Iris pigment epithelial cell (primary cell): ENCODE measurements at regions not wholly inside any gene's neighbourhood (a gene's known extent, or its start where the extent isn't known, plus 50 kb on each side); places are given as distances from the start of the nearest gene placed in this dataset.
A peak's percentile ranks its signal among the peaks of the same experiment; 100 is the strongest.

Experiments used
- DNase-seq: peaks from one replicate; pipeline ENCODE4 v3.0.0-alpha.2; 2011; ENCODE audit warnings: low read depth

DNA sequence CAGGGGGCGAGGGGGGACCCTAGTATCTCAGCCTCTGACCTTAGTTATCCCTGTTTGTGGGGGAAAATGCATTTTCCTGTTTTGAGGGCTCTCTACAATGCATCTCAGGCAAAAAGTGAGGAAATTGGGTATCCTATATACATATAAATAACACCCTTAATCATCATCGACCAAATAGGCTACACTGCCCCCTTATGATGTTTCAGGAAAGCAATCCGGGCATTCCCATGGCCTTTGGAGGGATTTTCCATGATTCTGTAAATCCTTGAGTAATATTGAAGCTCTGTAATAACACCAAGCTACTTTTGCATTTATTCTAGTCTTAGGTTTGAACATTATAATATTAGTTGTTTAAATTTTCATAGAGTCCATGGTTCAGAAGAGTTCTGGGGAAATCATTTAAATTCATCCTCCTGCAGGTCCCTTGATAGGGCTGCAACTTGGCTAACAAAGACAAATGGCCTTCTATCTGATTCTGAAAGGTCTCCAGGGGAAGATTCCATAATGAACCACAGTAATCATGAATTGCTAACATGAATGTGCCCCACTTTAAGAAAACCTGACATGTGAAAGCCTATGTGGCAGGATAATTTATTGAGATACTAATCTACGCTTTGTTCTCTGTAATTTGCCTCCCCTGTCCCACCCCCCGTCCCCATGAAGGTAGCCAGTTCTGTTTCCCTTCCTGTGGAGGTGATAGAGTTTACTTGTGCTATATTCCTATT is 91.5 kb upstream of the SCOC start:
- no peak for DNase-seq

DNA sequence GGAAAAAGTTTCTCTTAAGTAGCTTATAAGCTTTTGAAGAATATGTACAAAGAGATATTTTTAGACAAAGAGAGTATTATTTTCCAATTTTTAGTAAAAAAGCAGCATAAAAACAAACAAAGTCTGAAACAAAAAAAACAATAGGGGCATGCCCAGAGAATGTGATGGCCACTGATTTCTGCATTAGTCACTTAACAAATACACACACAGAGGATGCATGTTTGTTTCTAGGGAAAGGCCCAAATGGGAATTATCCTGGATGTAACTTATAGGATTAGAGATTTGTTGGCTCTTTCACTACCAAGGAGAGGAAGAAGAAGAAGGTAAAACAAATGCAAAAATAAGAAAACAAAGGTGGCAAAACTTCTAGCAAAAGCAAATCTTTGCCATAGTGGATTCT is 95.9 kb upstream of the SCOC start:
- DNase-seq = no peak

DNA sequence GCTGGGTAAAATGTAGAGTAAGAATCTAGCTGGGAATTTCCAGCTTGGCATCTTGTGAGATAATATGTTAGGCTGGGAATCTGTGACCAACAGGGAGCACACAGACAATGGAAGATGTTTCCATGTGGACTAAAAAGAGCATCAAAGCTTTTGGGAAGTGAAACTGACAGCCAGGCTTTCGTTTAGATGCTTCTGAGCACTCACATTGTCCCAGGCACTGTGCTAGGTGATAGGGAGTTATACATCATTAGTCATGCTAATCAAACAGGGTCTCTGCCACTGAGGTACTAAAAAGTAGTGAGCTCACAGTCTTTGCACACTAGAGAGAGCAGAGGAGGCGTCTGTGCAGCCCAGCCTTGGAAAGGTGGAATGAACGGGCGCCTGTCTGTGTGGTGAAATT is 101.9 kb upstream of the SCOC start:
- DNase-seq = no peak

DNA sequence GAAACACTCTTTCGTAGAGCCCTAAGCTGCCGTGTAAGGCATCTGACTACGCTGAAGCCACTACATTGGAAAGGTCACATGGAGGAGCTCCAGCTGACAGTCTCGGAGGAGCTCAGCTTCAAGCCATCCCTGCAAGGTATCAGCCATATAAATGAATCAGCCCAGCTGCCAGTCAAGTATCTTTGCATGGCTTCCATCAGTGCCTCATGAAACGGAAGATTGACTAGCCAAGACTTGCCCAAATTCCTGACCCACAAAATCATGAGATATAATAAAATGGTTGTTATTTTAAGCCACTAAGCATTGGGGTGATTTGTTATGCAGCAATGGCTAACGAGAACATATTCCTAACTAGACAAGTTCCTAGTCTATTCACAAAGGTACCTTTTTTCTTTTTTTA is 104.1 kb upstream of the SCOC start:
- DNase-seq = no peak

DNA sequence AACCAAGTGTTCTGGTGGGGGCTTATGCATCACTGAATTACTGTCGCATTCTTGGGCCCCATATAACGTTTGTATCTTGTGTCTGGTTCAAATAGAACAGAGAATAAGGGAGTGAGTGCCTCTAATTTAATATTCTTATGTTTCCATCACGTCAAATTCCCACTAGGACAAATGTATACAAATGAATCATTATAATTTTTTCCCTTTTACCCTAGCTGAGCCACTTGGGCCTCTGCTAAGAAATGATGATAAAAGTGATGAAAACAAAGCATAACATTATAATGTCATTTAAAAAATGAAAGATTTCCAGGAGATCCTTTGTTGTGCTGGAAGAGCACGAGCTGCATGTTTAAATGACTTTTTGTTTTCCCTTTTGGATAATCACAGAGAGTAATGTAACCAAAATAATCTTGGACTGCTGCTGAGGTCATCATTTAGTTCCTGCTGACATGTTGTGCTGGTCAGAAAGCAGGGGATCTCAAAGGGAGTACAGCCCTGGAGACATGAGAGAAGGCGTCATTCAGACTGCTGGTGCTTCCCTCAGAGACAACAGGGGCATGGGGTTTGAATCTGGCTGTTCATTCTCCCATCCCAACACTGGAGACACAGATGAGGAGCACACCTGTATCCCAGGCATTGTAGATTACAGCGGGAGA is 105.1 kb upstream of the SCOC start:
- peak; percentile 10 for DNase-seq

DNA sequence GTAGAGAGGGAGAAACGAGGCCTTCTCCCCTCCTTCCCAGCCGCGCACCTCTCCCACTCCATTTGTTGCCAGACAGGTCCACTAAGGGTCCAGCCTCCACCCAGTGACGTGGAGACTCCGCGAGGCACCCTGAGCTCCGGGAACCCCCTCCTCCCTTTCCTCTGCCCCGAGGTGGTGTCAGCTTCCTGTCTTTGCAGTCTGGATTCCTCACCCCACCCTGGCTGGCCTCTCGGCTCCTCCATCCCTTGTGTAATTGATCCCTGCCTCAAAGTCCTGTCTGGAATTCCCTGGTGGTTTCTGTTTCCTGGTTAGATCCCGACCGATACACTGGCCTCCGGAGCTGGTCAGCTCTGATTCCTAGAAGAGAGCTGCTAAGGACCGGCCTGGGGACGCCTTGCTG is 105.9 kb upstream of the SCOC start:
- peak; percentile 62 for DNase-seq

DNA sequence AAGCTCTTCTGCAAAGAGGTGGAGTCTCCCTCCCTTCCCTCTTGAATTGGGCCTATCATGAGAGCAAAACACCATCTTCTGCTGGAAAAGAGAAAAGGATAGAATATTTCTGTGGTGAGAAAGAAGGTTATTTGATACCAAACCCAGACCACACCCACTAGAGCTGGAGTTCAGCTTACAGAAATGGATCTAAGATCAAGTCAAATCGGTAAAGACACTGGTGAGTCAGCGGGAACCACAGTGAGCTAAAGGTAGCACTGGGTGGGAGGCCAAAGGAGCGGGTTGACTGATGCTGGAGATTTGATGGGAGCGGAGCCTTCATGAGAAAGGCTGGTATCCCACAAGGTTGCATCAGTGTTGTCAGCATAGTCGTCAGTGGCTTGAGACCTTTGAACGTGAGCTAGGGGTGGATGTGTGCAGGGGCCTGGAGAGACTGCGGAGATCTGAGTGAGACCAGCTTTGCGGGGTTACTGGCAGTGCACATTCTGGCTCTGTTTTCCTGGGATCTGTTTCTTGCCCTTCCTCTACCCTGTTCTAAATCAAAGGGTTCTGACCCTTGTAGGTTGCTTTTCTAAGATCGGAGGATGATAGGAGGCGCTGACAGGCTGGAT is 106.4 kb upstream of the SCOC start:
- peak; percentile 96 for DNase-seq

DNA sequence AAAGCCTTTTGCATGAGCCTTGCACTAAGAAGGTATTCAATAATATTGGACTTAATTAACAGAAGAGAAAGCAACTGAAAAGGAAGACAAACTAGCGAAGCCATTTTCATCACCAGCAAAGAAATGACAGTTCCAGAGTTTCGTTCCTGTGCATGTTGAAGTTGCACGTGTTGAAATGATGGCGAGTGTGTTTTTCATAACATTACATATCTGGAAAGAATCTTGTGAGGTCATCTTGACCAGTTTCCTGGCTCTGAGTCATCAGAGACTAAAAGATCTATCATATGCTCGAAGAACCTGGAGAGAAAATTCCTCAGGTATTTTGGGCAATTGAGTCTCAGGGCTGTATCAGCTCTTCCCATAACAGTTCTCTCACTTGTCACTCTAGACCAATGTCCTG is 106.2 kb upstream of the MAML3 start:
- peak; percentile 94 for DNase-seq

DNA sequence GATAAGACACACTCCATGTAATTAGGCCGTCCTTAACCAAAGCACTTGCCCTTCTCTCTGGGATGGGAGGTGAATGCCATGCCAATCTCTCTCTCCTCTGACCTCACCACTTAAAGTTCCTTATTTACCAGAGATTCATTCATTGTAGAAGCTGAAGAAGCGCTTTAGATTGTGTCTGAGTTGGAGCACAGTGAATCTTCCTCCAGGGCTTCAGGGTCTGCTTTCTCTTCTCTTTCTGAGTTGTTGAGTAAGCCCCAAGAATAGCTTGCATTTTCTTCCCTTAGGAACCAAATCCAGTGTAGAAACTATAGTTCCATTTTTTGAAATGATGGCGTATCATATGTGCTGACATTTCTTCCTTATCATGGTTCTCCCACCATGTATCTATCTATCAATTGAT is 104.5 kb upstream of the MAML3 start:
- no peak for DNase-seq

DNA sequence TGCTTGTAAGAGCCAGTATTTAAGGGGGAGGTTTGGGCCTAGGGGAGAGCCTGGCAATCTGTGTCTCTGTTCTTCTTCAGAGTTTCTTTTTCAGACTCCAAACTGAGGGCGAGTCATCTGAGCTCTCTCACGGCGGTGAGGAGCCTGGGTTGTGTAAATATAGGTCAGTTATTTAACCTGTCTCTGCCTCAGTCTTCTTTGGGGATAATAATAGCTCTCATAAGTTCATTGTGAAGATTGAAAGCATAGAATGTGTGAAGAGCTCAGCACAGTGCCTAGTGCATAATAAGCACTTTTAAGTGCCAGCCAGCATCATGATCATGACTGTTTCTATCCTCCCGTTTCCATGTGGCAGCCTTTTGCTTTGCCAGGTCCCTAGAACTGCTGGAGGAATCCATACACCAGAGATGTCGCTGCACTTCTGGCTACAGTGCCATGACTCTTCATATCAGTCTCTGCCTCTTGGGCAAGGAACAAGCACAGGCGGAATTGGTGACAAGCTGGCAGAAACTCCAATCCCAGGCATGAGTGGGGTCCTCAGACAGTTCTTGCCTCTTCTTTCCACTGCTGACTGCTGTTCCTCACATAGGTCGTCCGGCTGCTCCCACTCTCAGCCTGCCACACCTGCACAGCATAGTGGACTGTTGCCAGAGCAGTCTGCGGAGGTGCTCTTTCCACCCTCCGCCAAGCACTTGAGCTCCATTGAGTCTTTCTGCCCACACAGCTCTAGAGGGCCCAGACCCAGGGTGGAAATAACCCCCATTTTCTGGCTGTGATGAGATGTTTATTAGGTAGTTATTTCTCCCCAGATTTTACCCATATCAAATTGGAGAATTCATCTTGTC is 103.7 kb upstream of the MAML3 start:
- DNase-seq = peak; percentile 74

DNA sequence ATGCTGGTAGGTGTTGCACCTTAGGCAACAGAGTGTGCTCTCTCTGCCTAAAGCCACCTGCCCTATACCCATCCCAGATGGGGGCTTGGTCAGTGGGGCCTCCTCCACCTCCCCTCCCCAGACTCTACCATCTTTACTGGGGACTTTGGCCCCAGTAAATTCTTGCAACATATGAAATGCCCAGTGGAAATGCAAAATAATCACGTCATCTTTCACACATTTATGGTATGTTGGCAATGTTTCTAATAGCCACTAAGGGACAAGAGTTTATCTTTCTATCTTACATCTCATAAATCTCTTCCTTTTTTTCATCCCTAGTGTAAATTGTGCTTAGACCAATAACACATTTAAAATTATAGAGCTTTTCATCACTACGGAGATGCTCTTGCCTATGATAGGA is 103.0 kb upstream of the MAML3 start:
- DNase-seq = peak; percentile 61

DNA sequence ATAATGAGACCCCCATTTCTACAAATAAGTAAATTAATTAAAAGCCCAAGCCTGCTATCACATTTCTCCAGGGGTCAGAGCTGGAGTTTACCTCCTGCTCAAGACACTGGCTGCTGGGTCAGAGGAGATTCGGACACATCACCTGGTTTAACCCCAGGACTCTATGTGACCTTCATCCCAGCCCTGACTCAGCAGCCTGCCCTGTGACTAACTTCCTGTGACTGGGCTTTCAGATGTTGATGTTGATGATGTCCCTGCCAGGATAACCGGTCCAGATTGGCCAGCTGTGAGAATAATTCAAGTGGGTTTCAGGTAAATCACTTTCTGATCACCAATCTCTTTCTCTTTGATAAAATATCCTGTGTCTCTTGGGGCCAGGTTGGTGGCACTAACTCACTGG is 102.4 kb upstream of the MAML3 start:
- DNase-seq = peak; percentile 74

DNA sequence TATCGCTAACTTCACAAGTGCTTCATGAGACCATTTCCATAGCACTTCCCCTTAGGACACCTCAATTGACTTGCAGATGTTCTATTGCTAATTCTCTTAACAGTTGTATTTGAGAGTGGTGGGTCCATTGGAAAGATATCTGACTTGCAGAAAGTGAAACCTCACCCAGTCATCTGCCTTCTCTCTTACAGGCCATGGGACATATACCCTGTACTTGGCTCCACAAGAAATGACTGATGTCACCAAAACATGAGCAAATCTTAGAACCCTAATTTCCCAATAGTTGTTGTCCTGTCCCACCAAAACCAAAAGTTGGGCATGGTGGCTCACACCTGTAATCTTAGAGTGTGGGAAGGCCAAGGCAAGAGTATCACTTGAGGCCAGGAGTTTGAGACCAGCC is 101.9 kb upstream of the MAML3 start:
- DNase-seq = no peak

DNA sequence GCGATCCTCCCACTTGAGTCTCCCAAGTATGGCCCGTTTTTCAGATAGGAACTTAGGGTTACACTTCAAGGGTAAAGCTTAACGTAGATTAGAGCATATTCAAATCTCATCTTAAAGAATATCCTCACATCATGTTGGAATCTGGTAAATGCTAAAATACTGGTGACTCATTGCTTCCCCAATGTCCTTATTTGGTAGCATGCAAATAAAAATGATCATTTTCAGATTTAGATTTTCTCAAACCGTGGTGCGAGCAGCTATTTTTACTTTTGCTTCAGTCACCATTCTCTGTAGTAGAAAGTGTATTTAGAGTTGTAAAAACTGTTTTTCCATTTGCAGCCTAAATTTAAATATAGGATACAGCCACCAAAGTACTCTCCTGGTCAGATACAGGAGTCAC is 101.5 kb upstream of the MAML3 start:
- peak; percentile 73 for DNase-seq

DNA sequence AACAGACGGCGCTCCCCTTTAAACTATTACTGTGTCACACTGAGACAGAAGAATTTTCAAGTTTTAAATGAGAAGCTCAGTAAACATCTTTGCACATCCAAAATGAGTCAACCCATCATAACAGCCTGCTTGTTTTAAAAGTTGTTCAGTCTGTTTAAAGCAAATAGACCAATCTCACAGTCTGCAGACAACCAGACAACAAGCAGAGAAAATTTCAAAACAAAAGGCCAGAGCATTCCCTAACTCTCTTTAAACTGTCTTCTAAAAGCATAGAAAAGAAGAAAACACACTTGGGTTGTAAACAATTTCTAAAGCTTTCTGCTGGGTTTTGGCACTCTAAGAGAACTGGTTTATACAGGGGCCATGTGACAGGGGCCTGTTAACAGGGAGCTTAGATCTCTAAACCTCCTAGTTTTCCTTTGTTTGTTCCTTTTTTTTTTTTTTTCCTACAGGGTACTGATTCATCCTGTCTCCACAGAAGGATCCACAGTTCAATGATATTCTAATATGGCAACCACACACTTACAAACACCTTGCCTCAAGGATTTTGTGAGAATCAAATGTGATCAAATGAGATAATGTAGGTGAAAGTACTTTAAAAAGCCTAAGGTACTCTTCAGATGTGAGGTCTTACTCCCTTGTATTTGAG is 100.8 kb upstream of the MAML3 start:
- DNase-seq = no peak

DNA sequence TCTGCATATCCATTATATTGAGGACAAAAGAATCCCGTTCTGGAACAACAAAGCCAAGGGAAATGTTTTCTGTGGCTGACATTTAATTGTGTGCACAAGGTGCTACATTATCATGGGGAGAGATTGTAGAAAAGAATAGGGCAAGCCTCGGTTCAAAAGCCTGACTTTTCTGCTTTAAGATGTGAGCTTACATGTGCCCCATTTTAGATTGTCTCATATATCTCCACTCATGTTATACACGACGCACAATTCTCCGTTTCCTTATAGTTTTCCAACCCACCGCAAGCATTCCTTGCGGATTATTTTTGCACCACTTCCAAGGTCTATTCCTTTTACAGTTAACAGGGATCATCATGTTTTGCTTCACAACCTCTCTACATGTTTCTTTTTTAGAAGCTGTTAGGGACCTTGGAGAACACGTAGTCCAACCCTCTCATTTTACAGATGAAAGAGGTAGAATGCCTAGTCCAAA is 99.6 kb upstream of the MAML3 start:
- DNase-seq = no peak

DNA sequence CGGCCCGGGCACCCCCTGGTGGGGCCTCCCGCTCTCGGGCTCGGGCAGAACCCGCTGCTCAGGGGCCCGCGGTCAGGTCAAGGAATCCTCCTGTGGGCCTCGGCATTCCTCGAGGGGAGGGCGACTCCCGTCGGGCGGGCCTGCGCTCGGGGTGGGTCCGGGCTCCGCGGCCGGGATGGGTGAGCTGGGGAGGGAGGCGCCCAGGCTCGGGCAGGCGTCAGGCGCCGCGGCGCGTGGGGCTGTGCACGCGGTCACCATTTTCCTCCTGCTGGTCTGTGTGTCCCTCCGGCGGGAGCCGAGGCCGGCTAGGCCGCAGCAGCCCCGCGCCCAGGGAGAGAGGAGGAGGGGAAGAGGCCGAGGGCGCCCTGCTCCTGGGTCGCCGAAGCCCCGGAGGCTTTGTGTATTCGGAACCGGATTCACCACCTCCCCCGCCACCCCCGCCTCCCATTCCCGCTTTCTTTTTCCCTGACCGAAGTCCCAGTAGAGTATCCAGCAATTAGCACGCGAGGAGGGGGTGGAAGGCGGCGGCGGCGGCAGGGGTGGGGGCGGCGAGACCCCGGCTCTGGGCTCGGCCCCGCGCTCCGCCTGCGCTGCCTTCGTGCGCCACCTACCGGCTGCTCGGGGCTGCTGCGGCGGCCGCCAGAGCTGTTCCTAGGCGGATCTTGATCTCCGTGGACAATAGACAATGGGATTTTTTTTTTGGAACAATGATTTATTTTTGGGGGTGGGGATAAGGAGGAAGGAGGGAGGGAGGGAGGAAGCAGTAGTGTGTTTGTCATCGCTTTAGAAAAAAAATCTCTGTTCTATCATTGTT is 99.0 kb upstream of the MAML3 start:
- peak; percentile 48 for DNase-seq

DNA sequence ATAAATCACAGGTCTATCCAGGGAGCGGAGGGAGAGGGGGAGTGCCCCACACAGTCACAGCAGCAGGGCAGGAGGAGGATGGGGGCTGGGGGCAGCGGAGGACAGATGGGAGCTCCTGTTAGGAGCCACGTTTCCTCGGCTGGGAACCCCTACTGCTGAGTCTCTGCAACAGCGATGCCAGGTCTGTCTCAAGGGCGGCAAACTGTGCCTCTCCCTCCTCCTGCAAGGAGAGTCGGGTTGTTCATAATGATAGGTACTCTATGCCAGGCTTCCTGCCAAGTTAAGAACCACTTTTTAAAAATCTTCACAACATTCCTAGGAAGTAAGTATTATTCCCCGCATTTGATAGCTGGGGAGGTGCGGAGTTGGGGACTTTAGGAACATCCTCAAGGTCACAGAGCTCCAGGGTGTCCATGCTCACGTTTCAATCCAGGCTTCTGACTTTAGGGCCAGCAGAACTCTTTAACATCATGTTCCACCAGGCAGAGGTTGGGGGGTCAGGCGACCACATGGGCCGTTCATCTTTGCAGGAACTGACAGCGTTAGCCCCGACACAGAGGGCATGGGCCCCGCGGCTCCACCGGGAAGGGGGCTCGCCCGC is 98.3 kb upstream of the MAML3 start:
- peak; percentile 24 for DNase-seq

DNA sequence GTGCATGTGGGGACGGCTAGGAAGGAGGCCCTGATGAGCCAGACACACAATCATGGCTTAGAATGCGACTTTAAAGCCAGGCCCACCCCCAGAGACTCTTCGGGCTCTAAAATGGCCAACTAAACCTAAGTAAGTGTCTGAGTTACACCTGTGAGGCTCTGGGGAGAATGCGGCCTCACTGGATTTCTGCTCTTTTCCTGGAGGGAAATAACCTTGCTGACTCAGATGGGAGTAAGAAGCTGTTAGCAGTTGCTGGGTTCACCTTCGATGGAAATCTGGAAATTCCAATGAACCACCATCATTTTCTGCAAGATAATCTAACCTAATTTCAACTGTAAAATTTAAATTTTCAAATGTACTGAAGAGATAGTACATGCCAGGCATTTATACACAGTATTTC is 97.6 kb upstream of the MAML3 start:
- DNase-seq = no peak

DNA sequence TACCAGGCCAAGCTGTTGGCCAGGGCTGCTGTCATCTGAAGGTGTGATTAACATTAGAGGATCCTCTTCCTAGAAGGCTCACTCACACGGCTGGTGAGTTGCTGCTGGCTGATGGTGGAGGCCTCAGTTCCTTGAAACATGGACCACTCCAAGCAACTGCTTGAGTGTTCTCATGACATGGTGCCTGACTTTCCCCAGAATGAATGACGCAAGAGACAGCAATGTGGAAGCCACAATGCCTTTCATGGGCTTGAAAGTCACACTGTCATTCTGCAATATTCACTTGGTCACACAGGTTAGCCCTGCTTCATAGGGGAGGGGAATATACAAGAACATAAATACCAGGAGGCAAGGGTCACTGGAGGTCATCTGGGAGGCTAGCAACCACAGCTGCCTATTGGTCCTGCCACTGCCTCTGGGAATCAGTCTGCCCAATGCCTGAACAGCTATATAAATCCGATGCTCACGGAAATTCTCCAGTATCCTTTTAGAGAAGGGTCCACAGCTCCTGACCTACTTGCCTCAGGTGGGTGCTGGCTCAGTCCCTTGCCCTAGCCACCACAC is 97.1 kb upstream of the MAML3 start:
- no peak for DNase-seq
